ENCODE measurements at regions not wholly inside any gene's neighbourhood (a gene's known extent, or its start where the extent isn't known, plus 50 kb on each side); places are given as distances from the start of the nearest gene placed in this dataset.

GRCh38 chr22:27573280-27574001 lies 228.1 kb downstream of the MN1 start:
- peaks cover 0 to 6% (median 0%) of the 10 kb centered on the region in 3 donors for H3K9me3 ChIP-seq (ENCODE audit: control extremely low read depth in 1 of 3, control insufficient read depth in 2 of 3, insufficient read depth in 1 of 3, low read length in 2 of 3)
- Mint-ChIP-seq H3K27me3 (peaks cover 28% of the 10 kb centered on the region), H3K27ac (no peak overlapping the region), H3K4me3 (no peak overlapping the region), H3K9me3 (ENCODE audit: insufficient read depth) (no peaks in the 10 kb centered on the region), H3K4me1 (no peaks in the 10 kb centered on the region)
- no peak for TF ChIP-seq EZH2 (IDR thresholded peaks at IDR 0.05; ENCODE audit: borderline replicate concordance, insufficient read depth, low read depth, low read length, poor library complexity, severe bottlenecking)
- H3K27ac ChIP-seq (ENCODE audit: low read length in 2 of 2): no peak overlapping the region
- no peaks in the 10 kb centered on the region for H3K4me1 ChIP-seq (ENCODE audit: control insufficient read depth in 2 of 2, insufficient read depth in 2 of 2, low read length in 2 of 2)
- ChIA-PET POLR2A (no interaction called here), CTCF (no interaction called here)
- no peaks in the 10 kb centered on the region for H3K27me3 ChIP-seq (replicated peaks in 1 of 4; ENCODE audit: control extremely low read depth in 1 of 4, control insufficient read depth in 3 of 4, insufficient read depth in 4 of 4, low read length in 3 of 4)
- no peak overlapping the region for H3K4me3 ChIP-seq (ENCODE audit: control extremely low read depth in 1 of 5, extremely low read depth in 1 of 5, insufficient read depth in 1 of 5, low read depth in 2 of 5, low read length in 4 of 5)
- intact Hi-C loops (cut with micrococcal nuclease): no loop called here
- no peak overlapping the region for H2AFZ ChIP-seq (ENCODE audit: insufficient read depth, low read depth, low read length, poor library complexity, severe bottlenecking)
- H3K79me2 ChIP-seq (ENCODE audit: control insufficient read depth, insufficient read depth, low read length): no peaks in the 10 kb centered on the region
- DNase-seq: no peak
- H3K4me2 ChIP-seq (replicated peaks; ENCODE audit: low read depth, low read length, poor library complexity, severe bottlenecking): no peak overlapping the region
- H3K36me3 ChIP-seq (replicated peaks in 1 of 2; ENCODE audit: control extremely low read depth in 1 of 2, control insufficient read depth in 1 of 2, extremely low read depth in 1 of 2, insufficient read depth in 2 of 2, low read length in 1 of 2): no peaks in the 10 kb centered on the region
- no peak for ATAC-seq (ENCODE audit: low read depth)
- 21% methylated on average over 10 of the region's 22 CpGs for WGBS (ENCODE audit: insufficient coverage)
- H4K20me1 ChIP-seq (ENCODE audit: control insufficient read depth, insufficient read depth, low read length, poor library complexity, severe bottlenecking): no peaks in the 10 kb centered on the region
- no peak overlapping the region for H3K9ac ChIP-seq (ENCODE audit: low read length)

GRCh38 chr22:27574002-27574366 lies 227.6 kb downstream of the MN1 start:
- no peak overlapping the region for H3K4me2 ChIP-seq (replicated peaks; ENCODE audit: low read depth, low read length, poor library complexity, severe bottlenecking)
- Mint-ChIP-seq H3K27ac (no peak overlapping the region), H3K4me3 (no peak overlapping the region), H3K4me1 (no peaks in the 10 kb centered on the region), H3K27me3 (peaks cover 27% of the 10 kb centered on the region), H3K9me3 (ENCODE audit: insufficient read depth) (no peaks in the 10 kb centered on the region)
- H3K27ac ChIP-seq (ENCODE audit: low read length in 2 of 2): no peak overlapping the region
- no peak for TF ChIP-seq EZH2 (IDR thresholded peaks at IDR 0.05; ENCODE audit: borderline replicate concordance, insufficient read depth, low read depth, low read length, poor library complexity, severe bottlenecking)
- no peak for TF ChIP-seq CTCF (IDR thresholded peaks at IDR 0.05)
- intact Hi-C loops (cut with micrococcal nuclease): no loop called here
- no peak overlapping the region for H2AFZ ChIP-seq (ENCODE audit: insufficient read depth, low read depth, low read length, poor library complexity, severe bottlenecking)
- POLR2A ChIA-PET: no interaction called here
- CTCF ChIA-PET: no interaction called here
- H3K9me3 ChIP-seq (ENCODE audit: control extremely low read depth in 1 of 3, control insufficient read depth in 2 of 3, insufficient read depth in 1 of 3, low read length in 2 of 3): peaks cover 0 to 6% (median 0%) of the 10 kb centered on the region in 3 donors
- no peaks in the 10 kb centered on the region for H3K4me1 ChIP-seq (ENCODE audit: control insufficient read depth in 2 of 2, insufficient read depth in 2 of 2, low read length in 2 of 2)
- ATAC-seq (ENCODE audit: low read depth) (no peak), DNase-seq (no peak)
- no peak overlapping the region for H3K9ac ChIP-seq (ENCODE audit: low read length)
- WGBS (ENCODE audit: insufficient coverage): 80% methylated on average over 5 of the region's 7 CpGs
- no peak overlapping the region for H3K4me3 ChIP-seq (ENCODE audit: control extremely low read depth in 1 of 5, extremely low read depth in 1 of 5, insufficient read depth in 1 of 5, low read depth in 2 of 5, low read length in 4 of 5)
- no peaks in the 10 kb centered on the region for H3K27me3 ChIP-seq (replicated peaks in 1 of 4; ENCODE audit: control extremely low read depth in 1 of 4, control insufficient read depth in 3 of 4, insufficient read depth in 4 of 4, low read length in 3 of 4)
- no peaks in the 10 kb centered on the region for H3K79me2 ChIP-seq (ENCODE audit: control insufficient read depth, insufficient read depth, low read length)
- H4K20me1 ChIP-seq (ENCODE audit: control insufficient read depth, insufficient read depth, low read length, poor library complexity, severe bottlenecking): no peaks in the 10 kb centered on the region
- H3K36me3 ChIP-seq (replicated peaks in 1 of 2; ENCODE audit: control extremely low read depth in 1 of 2, control insufficient read depth in 1 of 2, extremely low read depth in 1 of 2, insufficient read depth in 2 of 2, low read length in 1 of 2): no peaks in the 10 kb centered on the region
